Skeletal muscle tissue (tissue), 3 donors: ENCODE measurements at regions not wholly inside any gene's neighbourhood (a gene's known extent, or its start where the extent isn't known, plus 50 kb on each side); places are given as distances from the start of the nearest gene placed in this dataset.
"Not testable (repeated sequence)": the region's sequence is repeated elsewhere in the genome, so short reads cannot be mapped to it uniquely, and the experiment has no call there.

ENCODE experiments used
- H3K27ac ChIP-seq: one replicate; pipeline ENCODE4 v1.7.0; 2013; ENCODE audit warnings: mild to moderate bottlenecking, low read depth, low read length, inconsistent platforms
- H3K27me3 ChIP-seq, 3 donors: one replicate each; pipeline ENCODE4 v1.7.0; 2013; ENCODE audit warnings: low read length in 3 of 3; ENCODE audit not compliant: control insufficient read depth in 3 of 3, insufficient read depth in 3 of 3
- H3K36me3 ChIP-seq, 3 donors: one replicate each; pipeline ENCODE4 v1.7.0; 2013; ENCODE audit warnings: low read length in 3 of 3; ENCODE audit not compliant: control insufficient read depth in 3 of 3, insufficient read depth in 3 of 3
- H3K4me1 ChIP-seq, 3 donors: one replicate each; pipeline ENCODE4 v1.7.0; 2013; ENCODE audit warnings: low read length in 3 of 3, mild to moderate bottlenecking in 3 of 3; ENCODE audit not compliant: control insufficient read depth in 3 of 3, insufficient read depth in 3 of 3
- H3K4me3 ChIP-seq, 3 donors: one replicate each; pipeline ENCODE4 v1.7.0; 2013; ENCODE audit warnings: low read length in 3 of 3
- H3K9ac ChIP-seq, 3 donors: one replicate each; pipeline ENCODE4 v1.7.0; 2013; ENCODE audit warnings: low read length in 3 of 3, mild to moderate bottlenecking in 3 of 3, moderate library complexity in 2 of 3, low read depth in 1 of 3
- H3K9me3 ChIP-seq, 3 donors: one replicate each; pipeline ENCODE4 v1.7.0; 2013; ENCODE audit warnings: low read length in 3 of 3; ENCODE audit not compliant: control insufficient read depth in 3 of 3
- donor health status: Osteomylitis.

GRCh38 chr6:1445650-1446330 is 56.4 kb downstream of the FOXF2 start:
- Histone ChIP-seq H3K27ac (no peak overlapping the region), H3K36me3 (no peaks in the 10 kb centered on the region), H3K4me1 (no peaks in the 10 kb centered on the region), H3K4me3 (no peak overlapping the region), H3K27me3 (peaks cover 7 to 18% (median 14%) of the 10 kb centered on the region in 3 donors), H3K9me3 (peaks cover 0 to 2% (median 0%) of the 10 kb centered on the region in 3 donors), H3K9ac (no peak overlapping the region)

GRCh38 chr6:1449896-1450295 is 60.5 kb downstream of the FOXF2 start:
- Histone ChIP-seq H3K4me1 (no peaks in the 10 kb centered on the region), H3K9me3 (peaks cover 2 to 4% (median 4%) of the 10 kb centered on the region in 3 donors), H3K27me3 (peaks cover 7 to 18% (median 13%) of the 10 kb centered on the region in 3 donors), H3K27ac (no peak overlapping the region), H3K4me3 (no peak overlapping the region), H3K9ac (no peak overlapping the region), H3K36me3 (no peaks in the 10 kb centered on the region)

- Histone ChIP-seq H3K9me3 (peaks cover 2 to 4% (median 4%) of the 10 kb centered on the region in 3 donors), H3K4me1 (no peaks in the 10 kb centered on the region), H3K4me3 (no peak overlapping the region), H3K27ac (no peak overlapping the region), H3K27me3 (peaks cover 5 to 15% (median 7%) of the 10 kb centered on the region in 3 donors), H3K9ac (no peak overlapping the region), H3K36me3 (no peaks in the 10 kb centered on the region)
Observed at GRCh38 chr6:1453024-1453423, 63.6 kb downstream of the FOXF2 start.

- H3K27me3 ChIP-seq, H3K27ac ChIP-seq, H3K36me3 ChIP-seq, H3K4me1 ChIP-seq, H3K9me3 ChIP-seq, H3K9ac ChIP-seq, H3K4me3 ChIP-seq: not testable (repeated sequence)
Observed at GRCh38 chr6:1456816-1457215, 67.4 kb downstream of the FOXF2 start.

- Histone ChIP-seq H3K9me3 (no peaks in the 10 kb centered on the region), H3K4me1 (no peaks in the 10 kb centered on the region), H3K27me3 (peaks cover 0 to 3% (median 2%) of the 10 kb centered on the region in 3 donors), H3K4me3 (no peak overlapping the region), H3K27ac (no peak overlapping the region), H3K36me3 (no peaks in the 10 kb centered on the region), H3K9ac (no peak overlapping the region)
Observed at GRCh38 chr6:1461207-1461606, 71.8 kb downstream of the FOXF2 start.

GRCh38 chr6:1461736-1462135 is 72.4 kb downstream of the FOXF2 start:
- no peak overlapping the region for H3K9ac ChIP-seq
- no peaks in the 10 kb centered on the region for H3K36me3 ChIP-seq
- no peak overlapping the region for H3K27ac ChIP-seq
- H3K27me3 ChIP-seq: peaks cover 0 to 3% (median 2%) of the 10 kb centered on the region in 3 donors
- no peak overlapping the region for H3K4me3 ChIP-seq
- H3K9me3 ChIP-seq: no peaks in the 10 kb centered on the region
- no peaks in the 10 kb centered on the region for H3K4me1 ChIP-seq

GRCh38 chr6:1463275-1463674 is 73.9 kb downstream of the FOXF2 start:
- no peaks in the 10 kb centered on the region for H3K9me3 ChIP-seq
- H3K27me3 ChIP-seq: peaks cover 0 to 4% (median 3%) of the 10 kb centered on the region in 3 donors
- no peak overlapping the region for H3K27ac ChIP-seq
- no peaks in the 10 kb centered on the region for H3K4me1 ChIP-seq
- no peak overlapping the region for H3K9ac ChIP-seq
- H3K36me3 ChIP-seq: no peaks in the 10 kb centered on the region
- H3K4me3 ChIP-seq: no peak overlapping the region

GRCh38 chr6:1463751-1464426 is 74.5 kb downstream of the FOXF2 start:
- no peaks in the 10 kb centered on the region for H3K36me3 ChIP-seq
- H3K27me3 ChIP-seq: peaks cover 0 to 5% (median 4%) of the 10 kb centered on the region in 3 donors
- H3K9me3 ChIP-seq: no peaks in the 10 kb centered on the region
- no peak overlapping the region for H3K9ac ChIP-seq
- no peaks in the 10 kb centered on the region for H3K4me1 ChIP-seq
- H3K4me3 ChIP-seq: no peak overlapping the region
- no peak overlapping the region for H3K27ac ChIP-seq

GRCh38 chr6:1464781-1465370 is 75.5 kb downstream of the FOXF2 start:
- Histone ChIP-seq H3K36me3 (no peaks in the 10 kb centered on the region), H3K27ac (no peak overlapping the region), H3K4me3 (no peak overlapping the region), H3K9ac (no peak overlapping the region), H3K27me3 (peaks cover 0 to 5% (median 5%) of the 10 kb centered on the region in 3 donors), H3K4me1 (no peaks in the 10 kb centered on the region), H3K9me3 (no peaks in the 10 kb centered on the region)

- no peak overlapping the region for H3K4me3 ChIP-seq
- no peaks in the 10 kb centered on the region for H3K9me3 ChIP-seq
- H3K4me1 ChIP-seq: no peaks in the 10 kb centered on the region
- no peaks in the 10 kb centered on the region for H3K36me3 ChIP-seq
- H3K9ac ChIP-seq: no peak overlapping the region
- H3K27ac ChIP-seq: no peak overlapping the region
- H3K27me3 ChIP-seq: peaks cover 3 to 5% (median 5%) of the 10 kb centered on the region in 3 donors
Observed at GRCh38 chr6:1468126-1468525, 78.8 kb downstream of the FOXF2 start.
